Mesothelial cell of epicardium (in vitro differentiated cells): ENCODE measurements at regions not wholly inside any gene's neighbourhood (a gene's known extent, or its start where the extent isn't known, plus 50 kb on each side); places are given as distances from the start of the nearest gene placed in this dataset.

Experiments
- DNase-seq, 2 experiments: peaks; one replicate each; pipeline ENCODE4 v3.0.0; 2021; ENCODE audit warnings: low spot score in 2 of 2; ENCODE audit not compliant: unreplicated experiment in 2 of 2
- H3K27ac Mint-ChIP-seq: 2 replicates; pipeline ENCODE4 v1.8.0; 2021; ENCODE audit warnings: mixed read lengths
- H3K27me3 Mint-ChIP-seq: 2 replicates; pipeline ENCODE4 v1.8.0; 2021; ENCODE audit warnings: low read depth, mixed read lengths
- H3K36me3 Mint-ChIP-seq: 2 replicates; pipeline ENCODE4 v1.8.0; 2021; ENCODE audit warnings: mixed read lengths
- H3K4me1 Mint-ChIP-seq: 2 replicates; pipeline ENCODE4 v1.8.0; 2021; ENCODE audit warnings: mixed read lengths
- H3K4me3 Mint-ChIP-seq: 2 replicates; pipeline ENCODE4 v1.8.0; 2021; ENCODE audit warnings: mild to moderate bottlenecking, moderate library complexity, mixed read lengths
- H3K9me3 Mint-ChIP-seq: 2 replicates; pipeline ENCODE4 v1.8.0; 2021; ENCODE audit warnings: mixed read lengths
- TF ChIP-seq, protein P1 (sequence below): fragments of 200-600 bp; sonication (generic); IDR thresholded peaks from one replicate; pipeline ENCODE4 v1.5.0; 2021; ENCODE audit warnings: antibody characterized with exemption; ENCODE audit not compliant: unreplicated experiment

GRCh38 chr15:72866866-72867616 is 83.5 kb upstream of the ADPGK start:
- Mint-ChIP-seq H3K4me3 (no peak overlapping the region), H3K9me3 (no peaks in the 10 kb centered on the region), H3K36me3 (no peaks in the 10 kb centered on the region), H3K4me1 (no peaks in the 10 kb centered on the region), H3K27me3 (peaks cover 15% of the 10 kb centered on the region), H3K27ac (no peak overlapping the region)
- DNase-seq = no peak
- TF ChIP-seq, protein P1, sequence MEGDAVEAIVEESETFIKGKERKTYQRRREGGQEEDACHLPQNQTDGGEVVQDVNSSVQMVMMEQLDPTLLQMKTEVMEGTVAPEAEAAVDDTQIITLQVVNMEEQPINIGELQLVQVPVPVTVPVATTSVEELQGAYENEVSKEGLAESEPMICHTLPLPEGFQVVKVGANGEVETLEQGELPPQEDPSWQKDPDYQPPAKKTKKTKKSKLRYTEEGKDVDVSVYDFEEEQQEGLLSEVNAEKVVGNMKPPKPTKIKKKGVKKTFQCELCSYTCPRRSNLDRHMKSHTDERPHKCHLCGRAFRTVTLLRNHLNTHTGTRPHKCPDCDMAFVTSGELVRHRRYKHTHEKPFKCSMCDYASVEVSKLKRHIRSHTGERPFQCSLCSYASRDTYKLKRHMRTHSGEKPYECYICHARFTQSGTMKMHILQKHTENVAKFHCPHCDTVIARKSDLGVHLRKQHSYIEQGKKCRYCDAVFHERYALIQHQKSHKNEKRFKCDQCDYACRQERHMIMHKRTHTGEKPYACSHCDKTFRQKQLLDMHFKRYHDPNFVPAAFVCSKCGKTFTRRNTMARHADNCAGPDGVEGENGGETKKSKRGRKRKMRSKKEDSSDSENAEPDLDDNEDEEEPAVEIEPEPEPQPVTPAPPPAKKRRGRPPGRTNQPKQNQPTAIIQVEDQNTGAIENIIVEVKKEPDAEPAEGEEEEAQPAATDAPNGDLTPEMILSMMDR = no peak

GRCh38 chr15:72866182-72866581 is 82.6 kb upstream of the ADPGK start:
- no peak for DNase-seq
- Mint-ChIP-seq H3K4me3 (no peak overlapping the region), H3K9me3 (no peaks in the 10 kb centered on the region), H3K27me3 (peaks cover 17% of the 10 kb centered on the region), H3K36me3 (no peaks in the 10 kb centered on the region), H3K4me1 (no peaks in the 10 kb centered on the region), H3K27ac (no peak overlapping the region)
- TF ChIP-seq, protein P1 = no peak

DNA sequence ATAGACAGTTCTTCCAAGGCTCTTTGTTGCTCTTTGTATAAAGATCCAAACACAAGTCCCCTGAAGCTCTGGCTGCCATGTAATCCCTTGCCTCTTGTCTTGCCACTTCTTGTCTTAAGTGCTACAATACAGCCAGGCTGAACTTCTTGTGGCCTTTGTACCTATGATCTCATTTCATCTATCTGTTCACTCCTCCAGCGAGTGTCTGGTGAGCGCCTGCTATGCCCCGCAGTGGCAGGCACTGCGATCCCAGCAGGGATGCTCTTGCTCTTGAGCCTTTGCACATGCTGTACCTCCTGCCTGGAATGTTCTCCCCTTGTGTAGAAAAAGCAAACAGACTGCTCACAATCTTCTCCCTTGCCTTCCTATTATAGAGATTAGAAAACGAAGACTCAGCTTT is 81.9 kb upstream of the ADPGK start:
- DNase-seq = no peak
- no peaks in the 10 kb centered on the region for H3K9me3 Mint-ChIP-seq
- no peaks in the 10 kb centered on the region for H3K4me1 Mint-ChIP-seq
- H3K27me3 Mint-ChIP-seq = peaks cover 22% of the 10 kb centered on the region
- H3K27ac Mint-ChIP-seq = no peak overlapping the region
- no peaks in the 10 kb centered on the region for H3K36me3 Mint-ChIP-seq
- TF ChIP-seq, protein P1 = no peak
- H3K4me3 Mint-ChIP-seq = no peak overlapping the region

GRCh38 chr15:72864681-72865080 is 81.1 kb upstream of the ADPGK start:
- H3K9me3 Mint-ChIP-seq = no peaks in the 10 kb centered on the region
- no peaks in the 10 kb centered on the region for H3K36me3 Mint-ChIP-seq
- H3K27ac Mint-ChIP-seq = no peak overlapping the region
- TF ChIP-seq, protein P1 = no peak
- H3K27me3 Mint-ChIP-seq = peaks cover 20% of the 10 kb centered on the region
- H3K4me1 Mint-ChIP-seq = no peaks in the 10 kb centered on the region
- no peak overlapping the region for H3K4me3 Mint-ChIP-seq
- DNase-seq = no peak

DNA sequence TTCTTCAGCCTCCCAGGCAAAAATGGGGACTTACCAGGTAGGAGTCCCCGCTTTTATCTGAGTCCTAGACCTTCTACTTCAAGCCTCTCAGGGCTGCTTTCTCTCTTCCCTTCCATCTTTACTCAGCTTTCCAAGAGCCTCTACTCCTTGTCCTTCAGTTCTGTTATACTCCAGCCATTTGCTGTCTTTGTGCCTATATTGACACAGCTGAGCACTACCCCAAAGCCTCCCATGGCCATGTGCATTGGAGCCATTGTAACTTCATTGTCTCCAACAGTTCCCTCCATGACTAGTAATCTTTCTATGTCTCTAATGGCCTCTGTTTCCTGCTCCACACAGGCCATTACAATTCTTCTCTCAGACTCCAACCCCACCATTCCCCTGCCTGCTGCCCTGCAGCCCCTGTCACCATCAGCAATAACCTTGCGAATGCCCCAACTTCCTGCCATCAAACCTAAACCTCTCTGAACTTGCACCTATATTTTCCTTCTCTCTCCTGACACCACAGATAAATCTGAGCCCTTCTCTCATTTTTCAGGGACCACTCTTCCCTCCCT is 77.9 kb upstream of the ADPGK start:
- Mint-ChIP-seq H3K36me3 (no peaks in the 10 kb centered on the region), H3K4me1 (no peaks in the 10 kb centered on the region), H3K27ac (no peak overlapping the region), H3K27me3 (peaks cover 13% of the 10 kb centered on the region), H3K9me3 (no peaks in the 10 kb centered on the region), H3K4me3 (no peak overlapping the region)
- TF ChIP-seq, protein P1 = no peak
- DNase-seq = no peak
